NCI-H748 (cell line): ENCODE measurements at regions not wholly inside any gene's neighbourhood (a gene's known extent, or its start where the extent isn't known, plus 50 kb on each side); places are given as distances from the start of the nearest gene placed in this dataset.

Source experiments
- DNase-seq: peaks from one replicate; lab custom pipeline; 2025; ENCODE audit not compliant: unreplicated experiment; lab: John Stamatoyannopoulos, UW

DNA sequence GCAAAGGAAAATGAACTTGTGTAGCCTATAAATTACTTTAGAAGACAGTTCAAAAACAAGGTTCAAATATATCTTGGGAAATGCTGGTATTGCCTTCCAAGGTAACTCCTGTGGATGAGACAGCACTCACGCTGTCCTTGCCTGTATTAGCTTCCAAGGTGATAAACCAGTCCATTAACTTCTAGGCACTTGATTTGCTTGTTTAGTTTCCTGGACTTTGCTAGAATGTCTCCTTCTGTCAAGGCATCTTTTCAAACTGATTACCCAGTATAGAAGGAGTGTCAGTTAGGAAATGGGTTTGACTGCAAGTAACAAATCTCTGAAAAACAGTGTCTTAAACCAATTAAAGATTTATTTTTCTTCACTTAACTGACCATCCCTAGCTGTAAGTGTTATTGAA lies 103.4 kb upstream of the SLC22A23 start:
- DNase-seq = no peak

DNA sequence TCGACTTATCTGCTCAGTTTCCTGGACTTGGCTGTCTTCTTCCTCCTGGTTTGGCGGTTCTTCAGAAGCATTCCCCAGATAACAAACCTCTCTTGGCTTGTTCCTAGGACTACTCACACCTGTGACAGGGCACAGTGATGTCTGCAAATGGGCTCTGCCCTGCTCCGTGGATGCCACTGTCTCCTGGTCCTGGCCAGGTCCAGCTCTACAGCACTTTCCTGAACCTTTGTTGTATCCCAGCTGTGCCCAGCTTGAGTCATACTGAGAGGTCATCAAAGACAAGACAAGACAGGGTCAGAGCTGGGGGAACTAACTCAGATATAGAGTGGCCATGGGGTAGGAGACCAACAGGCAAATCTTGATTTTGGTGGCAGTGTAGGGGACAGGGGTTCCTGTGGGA lies 102.7 kb upstream of the SLC22A23 start:
- no peak for DNase-seq

DNA sequence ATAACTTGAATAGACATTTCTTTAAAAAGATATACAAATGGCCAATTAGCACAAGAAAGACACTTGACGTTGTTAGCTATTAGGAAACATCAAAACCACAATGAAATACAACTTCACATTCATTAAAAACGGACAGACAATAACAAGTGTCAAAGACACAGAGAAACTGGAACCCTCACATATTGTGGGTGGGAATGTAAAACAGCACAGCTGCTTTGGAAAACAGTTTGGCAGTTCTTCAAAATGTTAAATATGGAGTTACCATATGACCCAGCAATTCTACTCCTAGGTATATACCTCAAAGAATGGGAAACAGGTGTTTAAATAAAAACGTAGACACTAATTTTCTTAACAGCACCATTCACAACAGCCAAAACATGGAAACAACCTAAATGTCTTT lies 100.5 kb upstream of the SLC22A23 start:
- DNase-seq = peak; percentile 97

DNA sequence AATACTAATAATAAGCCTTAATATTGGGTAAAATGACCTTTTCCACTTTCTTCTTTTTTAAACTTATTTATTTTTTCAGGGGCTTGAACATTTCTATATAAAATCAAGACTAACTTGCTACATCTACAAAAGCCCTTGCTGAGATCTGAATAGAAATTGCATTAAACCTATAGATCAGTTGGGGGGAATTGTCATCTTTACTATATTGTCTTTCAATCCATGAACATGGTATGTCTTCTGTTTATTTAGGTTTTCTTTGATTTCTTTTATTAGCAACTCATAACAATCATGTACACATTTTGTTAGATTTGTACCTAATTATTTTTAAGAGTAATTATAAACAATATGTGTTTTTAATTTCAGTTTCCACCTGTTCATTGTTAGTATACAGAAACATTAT lies 96.4 kb upstream of the SLC22A23 start:
- no peak for DNase-seq

DNA sequence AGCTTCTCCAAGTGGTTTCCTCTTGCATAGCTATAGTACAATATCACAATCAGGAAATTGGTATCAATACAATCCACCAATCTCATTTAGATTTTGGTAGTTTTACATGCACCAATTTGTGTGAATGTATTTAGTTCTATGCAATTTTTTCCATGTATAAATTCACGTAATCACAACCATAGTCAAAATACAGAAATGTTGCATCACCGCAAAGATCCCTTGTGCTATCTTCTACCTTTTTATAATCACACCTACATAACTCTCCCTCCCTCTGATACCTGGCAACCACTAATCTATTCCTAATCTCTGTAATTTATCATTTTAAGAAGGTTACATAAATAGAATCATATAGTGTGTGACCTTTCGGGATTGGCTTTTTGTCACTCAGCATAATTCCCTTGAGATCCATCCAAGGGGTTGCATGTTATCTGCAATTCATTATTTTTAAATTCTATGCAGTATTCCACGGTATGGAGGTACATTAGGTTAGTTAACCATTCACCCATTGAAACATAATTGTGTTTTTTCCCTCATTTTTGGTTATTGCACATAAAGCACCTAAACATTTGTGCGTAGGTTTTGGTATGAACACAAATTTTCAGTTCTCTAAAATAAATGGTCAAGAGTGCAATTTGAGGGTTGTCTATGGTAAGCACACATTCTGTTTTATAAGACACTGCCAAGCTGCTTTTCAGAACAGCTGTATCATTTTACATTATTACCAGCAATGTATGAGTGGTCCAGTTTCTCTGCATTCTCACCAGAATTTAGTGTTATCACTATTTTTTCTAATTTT lies 95.1 kb upstream of the SLC22A23 start:
- no peak for DNase-seq

DNA sequence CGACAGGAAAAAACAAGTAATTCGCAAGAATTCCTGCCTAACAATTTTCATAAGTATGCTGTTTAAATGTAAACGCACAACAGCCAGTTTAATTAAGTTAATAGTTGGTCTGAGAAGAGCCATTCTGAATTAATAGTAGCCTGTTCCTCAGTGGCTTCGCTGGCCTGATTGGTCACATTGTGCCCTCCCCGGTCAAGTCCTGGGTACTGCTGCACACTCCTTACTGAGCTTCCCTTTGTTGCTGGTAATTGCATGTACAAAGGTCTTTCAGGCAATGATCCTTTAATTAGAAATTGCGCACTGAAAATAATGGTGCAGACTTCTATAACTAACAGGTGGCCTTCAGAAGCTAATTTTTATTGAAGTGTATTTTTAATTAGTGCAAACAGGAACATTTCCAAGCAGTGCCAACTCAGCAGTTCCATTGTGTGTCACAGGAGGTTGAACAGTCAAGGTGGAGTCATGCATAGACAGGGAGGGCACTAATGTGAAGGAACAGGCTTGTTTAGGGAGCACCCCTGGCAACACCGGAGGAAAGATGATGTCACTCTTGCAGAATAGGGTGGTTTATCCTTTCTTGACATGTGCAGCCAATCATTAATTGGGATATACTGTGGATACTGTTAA lies 92.6 kb upstream of the SLC22A23 start:
- DNase-seq = peak; percentile 100

DNA sequence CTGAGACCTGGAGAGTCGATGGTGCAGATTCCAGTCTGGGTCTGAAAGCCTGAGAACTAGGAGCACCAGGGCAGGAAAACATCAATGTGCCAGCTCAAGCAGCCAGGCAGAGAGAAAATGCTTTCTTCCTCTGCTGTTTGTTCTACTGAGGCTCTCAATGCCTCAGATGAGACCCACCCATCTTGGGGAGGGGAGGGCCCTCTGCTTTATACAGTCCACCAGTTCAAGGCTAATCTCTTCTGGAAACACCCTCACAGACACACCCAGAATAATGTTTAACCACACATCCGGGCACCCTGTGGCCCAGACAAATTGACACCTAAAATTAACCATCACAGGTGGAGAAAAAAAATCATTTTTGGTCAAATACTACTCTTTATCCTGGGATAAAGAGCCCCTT lies 89.3 kb upstream of the SLC22A23 start:
- peak; percentile 45 for DNase-seq

DNA sequence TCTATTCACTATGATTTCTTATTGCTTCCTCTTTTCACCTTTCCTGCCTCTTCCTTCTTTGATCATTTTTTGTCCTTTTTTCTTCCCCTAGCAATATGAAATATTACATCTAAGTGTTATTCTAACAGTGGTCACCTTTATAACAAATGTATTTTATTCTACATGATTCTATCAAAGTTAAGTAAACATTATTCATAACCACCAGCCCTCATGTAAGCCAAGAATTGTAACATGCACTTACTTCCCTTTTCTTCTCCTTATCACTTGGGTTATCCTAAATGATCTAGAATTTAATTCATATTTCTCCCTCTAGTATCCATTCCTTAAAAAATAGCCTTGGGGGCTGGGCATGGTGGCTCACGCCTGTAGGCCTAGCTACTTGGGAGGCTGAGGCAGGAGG lies 88.3 kb upstream of the SLC22A23 start:
- DNase-seq = no peak

DNA sequence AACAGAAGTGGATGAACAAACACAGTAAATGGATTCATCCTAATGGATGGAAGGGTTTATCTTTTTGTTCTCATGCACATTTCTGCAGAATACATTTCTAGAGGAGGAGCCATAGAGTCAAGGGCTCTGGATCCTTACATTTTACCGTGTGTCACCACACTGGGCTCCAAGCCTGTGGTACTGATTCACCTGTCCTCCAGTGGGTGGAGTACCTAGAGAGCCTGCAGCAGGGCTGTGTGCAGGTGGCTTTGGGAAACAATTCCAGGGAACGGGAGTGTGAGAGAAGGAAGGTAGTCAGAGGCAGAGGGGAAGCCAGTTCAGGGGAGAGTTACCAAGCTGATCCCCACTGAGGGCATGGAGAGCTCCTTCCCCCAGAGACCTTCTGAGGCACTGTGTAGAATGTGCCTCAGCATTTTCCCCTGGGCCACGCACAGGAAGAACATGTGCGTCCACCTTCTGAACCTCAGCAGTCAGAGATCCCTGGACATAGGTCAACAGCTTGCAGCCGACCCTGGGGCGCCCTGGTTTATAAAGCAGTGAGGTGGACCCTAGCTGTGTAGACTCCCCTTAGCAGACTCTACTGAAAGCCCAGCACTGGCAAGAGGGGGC lies 85.3 kb upstream of the SLC22A23 start:
- DNase-seq = peak; percentile 99

DNA sequence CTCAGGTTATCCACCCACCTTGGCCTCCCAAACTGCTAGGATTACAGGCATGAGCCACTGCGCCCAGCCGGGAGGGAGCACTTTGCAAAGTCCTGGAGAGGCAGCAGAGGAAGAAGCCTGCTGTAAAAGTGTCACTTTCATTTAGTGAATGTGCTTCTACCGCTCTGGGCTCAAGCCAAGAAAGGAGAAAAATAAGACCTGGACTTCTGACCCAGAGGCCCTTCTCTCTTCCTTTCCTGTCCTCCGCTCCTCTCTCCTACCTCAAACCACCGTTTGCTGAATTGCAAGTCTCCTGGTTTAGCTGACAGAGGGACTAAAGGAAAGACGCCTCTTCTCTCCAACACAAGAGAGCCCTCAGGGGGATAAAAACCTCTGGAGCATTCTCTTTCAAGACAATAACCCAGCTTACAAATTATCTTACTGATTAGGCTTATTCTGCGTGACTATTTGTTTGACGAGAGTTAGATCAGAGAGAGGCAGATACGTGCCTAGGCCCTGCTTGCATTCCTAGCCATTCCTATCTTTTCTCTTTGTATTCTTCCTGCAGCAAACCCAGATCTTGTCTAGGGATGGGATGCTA lies 84.2 kb upstream of the SLC22A23 start:
- DNase-seq = peak; percentile 48

DNA sequence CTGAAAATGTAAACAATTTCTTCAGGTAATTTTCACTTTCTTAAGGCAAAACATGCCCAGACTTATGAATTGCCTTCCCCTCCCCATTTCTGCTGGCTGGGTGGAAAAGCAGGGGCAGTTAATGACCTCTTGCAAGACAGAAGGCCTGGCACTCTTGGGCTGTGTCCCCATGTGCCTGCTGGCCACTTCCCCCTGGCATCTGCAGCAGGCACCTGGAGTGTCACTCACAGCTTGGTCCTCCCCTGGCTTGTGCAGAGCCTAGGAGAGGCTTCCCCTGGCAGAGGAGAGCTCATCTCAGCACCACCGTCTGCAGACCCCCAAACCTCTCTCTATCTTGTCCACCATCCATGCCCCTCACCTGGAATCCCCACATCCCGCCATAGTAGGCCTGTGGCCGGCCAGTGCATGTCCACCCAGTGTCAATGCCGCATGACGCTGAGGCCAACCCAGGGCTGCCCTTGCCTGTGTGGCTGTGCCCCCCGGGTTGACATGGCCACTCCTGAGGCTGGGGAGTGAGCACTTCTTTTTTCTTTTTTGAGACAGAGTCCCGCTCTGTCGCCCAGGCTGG lies 83.5 kb upstream of the SLC22A23 start:
- no peak for DNase-seq

DNA sequence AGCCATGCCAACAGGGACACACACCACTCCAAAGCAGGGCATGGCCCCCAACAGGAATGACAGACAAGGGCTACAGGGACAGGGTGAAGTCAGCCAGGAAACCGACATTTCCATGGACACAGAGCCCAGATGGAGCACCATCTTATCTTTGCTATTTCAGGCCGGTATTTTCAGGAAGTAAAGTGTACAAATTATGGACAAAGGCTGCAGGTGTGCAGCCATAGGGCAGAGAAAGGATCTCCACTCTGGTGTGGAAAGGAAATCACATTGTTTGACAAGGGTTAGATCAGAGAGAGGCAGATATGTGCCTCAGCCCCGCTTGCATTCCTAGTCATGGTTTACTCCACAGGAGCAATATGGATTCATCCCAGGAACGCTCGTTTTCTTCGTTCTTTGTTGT lies 81.7 kb upstream of the SLC22A23 start:
- DNase-seq = no peak

DNA sequence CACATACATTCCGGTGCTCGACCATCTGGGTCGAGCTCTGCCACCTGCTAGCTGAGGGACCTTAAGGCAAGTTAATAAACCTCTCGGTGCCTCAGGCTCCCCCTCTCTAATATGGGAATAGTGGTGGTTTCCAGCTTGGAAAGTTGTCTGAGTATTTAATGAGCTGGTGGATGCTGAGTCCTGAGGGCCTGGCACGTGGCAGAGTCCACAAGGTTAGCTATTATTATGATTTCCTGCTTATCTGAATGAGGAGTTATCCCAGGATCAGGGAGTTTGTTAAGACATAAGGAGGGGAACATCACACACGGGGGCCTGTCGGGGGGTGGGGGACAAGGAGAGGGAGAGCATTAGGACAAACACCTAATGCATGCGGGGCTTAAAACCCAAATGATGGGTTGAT lies 80.1 kb upstream of the SLC22A23 start:
- DNase-seq = no peak

DNA sequence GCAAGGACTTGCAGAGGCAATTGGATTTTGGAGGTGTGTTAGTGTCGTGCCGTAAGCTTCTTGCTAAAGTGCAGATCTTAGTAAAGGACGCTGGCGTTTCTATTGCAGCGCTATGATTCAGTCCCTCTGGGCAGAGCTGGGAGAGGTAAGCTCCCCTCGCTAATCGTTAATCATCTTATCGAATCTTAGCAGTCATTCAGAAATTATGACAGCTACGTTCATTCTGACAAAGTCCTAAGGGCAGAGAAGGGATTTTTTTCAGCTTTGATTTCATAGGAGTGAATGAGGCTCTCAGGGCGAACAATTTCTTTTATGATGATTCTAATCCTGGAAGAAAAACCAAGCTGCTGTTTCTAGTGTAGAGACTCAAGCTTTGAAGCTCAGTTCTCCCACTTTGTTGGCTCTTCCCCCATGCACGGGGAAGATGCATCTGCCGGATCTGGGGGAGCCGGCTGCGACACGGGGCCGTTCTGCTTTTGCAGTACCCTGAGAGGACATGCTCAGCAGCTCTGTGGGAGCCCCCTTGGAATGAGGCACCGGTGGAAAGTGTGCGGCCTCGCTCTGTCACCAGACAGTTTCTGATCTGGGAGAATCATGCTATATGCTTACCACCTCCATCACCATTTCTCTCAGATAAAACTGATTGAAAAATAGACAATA lies 79.1 kb upstream of the SLC22A23 start:
- DNase-seq = no peak

DNA sequence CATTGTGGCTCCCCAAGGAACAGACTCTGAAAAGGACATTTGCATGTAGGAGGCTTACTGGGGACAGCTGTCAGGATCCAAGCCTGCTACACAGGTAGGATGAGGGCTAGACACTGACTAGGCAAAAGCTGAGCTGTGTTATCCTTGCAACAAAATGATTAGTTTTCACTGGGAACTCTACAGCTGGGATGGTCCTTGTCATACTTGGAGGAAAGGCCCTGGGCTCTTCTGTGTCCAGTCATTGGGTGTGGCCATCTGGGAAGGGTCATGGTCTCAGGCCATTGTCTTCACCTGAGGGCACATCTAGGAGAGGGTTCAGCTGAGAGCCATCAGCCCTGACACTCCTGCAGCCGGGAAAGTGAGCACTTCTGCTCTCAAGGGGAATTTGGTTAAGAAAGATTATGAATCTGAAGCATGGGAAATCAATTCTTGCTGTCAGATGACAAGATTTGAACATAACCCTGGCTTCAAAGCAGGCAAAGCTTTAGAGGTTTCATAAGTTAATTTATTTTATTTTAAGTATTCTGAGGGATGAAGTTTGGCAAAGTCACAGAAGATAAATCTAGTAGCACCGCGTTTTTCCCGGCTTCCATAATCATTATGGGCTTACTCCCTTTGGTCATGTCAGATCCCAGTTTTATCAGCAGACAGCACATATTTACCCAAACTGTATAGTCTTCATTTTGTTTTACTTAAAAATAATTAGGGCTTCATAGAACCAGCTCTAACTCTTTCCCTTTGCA lies 78.4 kb upstream of the SLC22A23 start:
- no peak for DNase-seq

DNA sequence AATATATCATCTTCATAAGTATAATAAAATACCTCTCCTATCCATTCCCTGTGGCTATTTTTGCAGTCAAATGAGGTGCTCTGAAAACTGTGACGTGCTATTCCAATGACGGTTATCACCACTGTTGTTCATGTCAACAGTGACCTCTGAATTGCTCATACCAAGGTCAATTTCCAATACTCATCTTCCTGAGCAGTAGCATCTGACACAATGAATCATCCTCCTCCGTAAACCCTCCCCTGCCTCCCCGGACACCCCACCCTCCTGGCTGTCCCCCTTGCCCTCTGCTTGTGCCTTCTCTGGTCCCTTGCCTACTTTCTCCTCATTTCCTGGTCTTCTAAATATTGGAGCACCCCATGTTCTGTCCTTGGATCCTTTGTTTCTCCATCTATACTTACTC lies 77.7 kb upstream of the SLC22A23 start:
- DNase-seq = no peak

DNA sequence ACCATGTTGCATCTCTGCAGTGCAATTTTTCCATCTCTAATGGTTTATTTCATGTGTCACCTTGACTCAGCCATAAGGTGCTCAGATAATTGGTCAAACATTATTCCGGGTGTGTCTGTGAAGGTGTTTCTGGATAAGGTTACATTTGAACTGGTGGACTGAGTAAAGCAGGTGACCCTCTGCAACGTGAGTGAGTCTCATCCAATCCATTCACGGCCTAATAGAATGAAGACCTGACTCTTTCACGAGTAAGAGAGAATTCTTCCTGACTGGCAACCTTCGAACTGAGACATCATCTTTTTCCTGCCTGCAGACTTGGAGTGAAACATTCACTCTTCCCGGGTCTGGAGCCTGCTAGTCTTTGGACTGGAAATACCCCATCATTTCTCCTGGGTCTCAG lies 77.1 kb upstream of the SLC22A23 start:
- DNase-seq = no peak

DNA sequence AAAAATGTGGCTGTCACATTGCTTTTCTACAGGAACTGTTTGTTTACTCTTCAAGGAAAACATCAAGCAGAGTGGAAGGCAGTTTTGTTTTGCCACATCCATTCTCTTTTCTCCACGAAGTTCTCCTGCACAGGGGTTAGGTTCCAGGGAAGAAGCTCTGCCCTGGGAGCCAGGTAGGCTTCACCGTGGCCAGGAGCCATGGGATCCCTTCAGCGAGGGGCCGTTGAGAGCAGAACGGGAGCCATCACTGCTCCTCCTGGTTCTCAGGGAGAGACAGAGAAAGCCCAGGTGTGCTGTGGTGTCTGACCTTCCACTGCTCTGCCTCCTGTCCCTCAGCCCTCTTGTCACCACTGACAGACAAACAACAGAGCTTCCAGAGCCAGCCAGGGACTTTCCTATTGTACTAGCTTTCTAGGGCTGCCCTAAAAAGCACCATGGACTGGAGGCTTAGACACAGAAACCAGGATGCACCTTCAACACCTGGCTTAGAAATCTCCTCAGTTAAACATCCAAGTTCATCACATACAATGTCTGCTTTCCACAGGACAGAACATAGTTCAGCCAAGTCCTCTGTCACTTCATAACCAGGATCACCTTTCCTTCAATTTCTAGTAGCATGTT lies 75.6 kb upstream of the SLC22A23 start:
- no peak for DNase-seq

DNA sequence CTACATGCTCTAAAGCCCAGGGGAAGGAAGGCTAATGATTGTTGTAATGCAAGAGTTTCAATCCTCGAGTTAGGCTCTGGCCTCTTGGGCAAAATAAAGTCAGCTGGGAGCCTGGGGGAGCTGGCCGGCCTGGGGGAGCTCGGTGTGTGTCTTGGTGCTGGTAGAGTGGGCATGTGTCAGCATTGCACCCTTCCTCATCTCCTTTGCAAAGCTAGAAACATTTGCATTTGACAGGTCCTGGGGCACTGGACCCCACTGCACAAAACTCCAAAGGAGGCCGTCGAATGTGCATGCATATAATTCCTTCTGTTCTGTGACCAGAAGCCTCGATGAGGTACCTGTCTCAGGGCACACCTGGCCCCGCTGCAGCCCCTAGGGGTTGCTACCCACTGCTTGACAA lies 74.6 kb upstream of the SLC22A23 start:
- DNase-seq = no peak

DNA sequence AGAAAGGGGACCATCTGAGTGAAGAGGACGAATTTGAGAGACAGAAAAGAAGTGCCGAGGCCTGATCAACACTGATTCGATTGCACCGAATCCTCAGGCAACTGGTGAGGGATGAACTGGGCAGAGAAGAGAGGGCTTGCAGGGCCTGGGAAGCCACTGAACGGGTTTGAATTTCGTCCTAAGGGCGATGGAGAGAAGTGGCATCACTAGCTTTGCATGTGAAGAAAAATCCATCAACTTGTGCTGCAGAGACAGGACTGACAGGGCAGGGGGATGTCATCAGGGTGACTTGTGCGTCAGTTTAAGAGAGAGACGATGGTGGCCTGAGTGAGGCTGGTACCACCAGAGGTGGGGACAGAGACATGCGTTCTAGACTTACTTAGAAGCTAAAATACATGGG lies 73.7 kb upstream of the SLC22A23 start:
- no peak for DNase-seq
